ENCODE measurements at regions not wholly inside any gene's neighbourhood (a gene's known extent, or its start where the extent isn't known, plus 50 kb on each side); places are given as distances from the start of the nearest gene placed in this dataset.

DNA sequence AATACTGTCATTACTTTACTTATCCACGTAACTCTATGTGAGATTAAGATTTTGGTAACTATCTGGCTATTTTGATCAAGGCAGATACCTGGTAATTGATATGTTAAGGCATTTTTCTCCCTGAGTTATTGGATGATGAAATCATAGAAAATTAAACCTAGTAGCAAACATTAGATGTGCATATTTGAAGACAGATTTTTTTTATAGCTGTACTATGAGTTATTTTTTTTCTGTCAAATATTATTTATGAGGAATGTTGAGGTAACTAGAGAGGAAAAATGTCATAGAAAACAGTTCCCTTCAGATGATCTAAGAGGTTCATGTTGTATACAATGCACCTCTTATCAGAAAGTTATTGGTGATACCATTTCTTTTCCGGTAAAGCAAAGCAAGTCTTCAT, 64.9 kb upstream of the SLC38A2 start:
- in situ Hi-C loops (cut with MboI; ENCODE audit: low pct_unique_long_range_greater_than_20kb, low sequenced_read_pairs, unreplicated experiment) = no loop called here
- TF ChIP-seq, protein P1, sequence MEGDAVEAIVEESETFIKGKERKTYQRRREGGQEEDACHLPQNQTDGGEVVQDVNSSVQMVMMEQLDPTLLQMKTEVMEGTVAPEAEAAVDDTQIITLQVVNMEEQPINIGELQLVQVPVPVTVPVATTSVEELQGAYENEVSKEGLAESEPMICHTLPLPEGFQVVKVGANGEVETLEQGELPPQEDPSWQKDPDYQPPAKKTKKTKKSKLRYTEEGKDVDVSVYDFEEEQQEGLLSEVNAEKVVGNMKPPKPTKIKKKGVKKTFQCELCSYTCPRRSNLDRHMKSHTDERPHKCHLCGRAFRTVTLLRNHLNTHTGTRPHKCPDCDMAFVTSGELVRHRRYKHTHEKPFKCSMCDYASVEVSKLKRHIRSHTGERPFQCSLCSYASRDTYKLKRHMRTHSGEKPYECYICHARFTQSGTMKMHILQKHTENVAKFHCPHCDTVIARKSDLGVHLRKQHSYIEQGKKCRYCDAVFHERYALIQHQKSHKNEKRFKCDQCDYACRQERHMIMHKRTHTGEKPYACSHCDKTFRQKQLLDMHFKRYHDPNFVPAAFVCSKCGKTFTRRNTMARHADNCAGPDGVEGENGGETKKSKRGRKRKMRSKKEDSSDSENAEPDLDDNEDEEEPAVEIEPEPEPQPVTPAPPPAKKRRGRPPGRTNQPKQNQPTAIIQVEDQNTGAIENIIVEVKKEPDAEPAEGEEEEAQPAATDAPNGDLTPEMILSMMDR (IDR thresholded peaks at IDR 0.05; ENCODE audit: extremely low read depth, insufficient read depth, missing control alignments) = no peak
- no peak for DNase-seq (ENCODE audit: low spot score)

GRCh38 chr12:46436747-46437146, 64.2 kb upstream of the SLC38A2 start:
- DNase-seq (ENCODE audit: low spot score) = no peak
- TF ChIP-seq, protein P1 (IDR thresholded peaks at IDR 0.05; ENCODE audit: extremely low read depth, insufficient read depth, missing control alignments) = no peak
- in situ Hi-C loops (cut with MboI; ENCODE audit: low pct_unique_long_range_greater_than_20kb, low sequenced_read_pairs, unreplicated experiment) = no loop called here

GRCh38 chr12:46435625-46436024, 63.1 kb upstream of the SLC38A2 start:
- no peak for DNase-seq (ENCODE audit: low spot score)
- in situ Hi-C loops (cut with MboI; ENCODE audit: low pct_unique_long_range_greater_than_20kb, low sequenced_read_pairs, unreplicated experiment) = no loop called here
- TF ChIP-seq, protein P1 (IDR thresholded peaks at IDR 0.05; ENCODE audit: extremely low read depth, insufficient read depth, missing control alignments) = no peak

DNA sequence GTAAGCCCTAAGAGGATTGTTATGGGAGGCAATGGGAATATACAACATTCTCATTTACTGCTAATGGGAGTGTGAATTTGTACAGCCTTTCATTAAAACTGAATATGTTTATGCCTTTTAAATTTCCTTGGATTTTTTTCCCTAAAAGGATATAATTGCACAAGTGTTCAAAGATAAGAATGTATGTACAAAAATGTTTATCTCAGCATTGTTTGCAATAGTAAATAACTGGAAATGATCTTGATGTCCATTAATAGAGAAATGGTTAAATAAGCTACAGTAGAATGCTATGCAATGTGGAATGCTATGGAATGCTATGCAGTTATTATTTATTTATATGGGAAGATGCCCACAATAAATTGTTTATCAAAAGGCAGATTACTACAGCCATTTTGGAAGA, 62.5 kb upstream of the SLC38A2 start:
- no peak for DNase-seq (ENCODE audit: low spot score)
- TF ChIP-seq, protein P1 (IDR thresholded peaks at IDR 0.05; ENCODE audit: extremely low read depth, insufficient read depth, missing control alignments) = no peak
- in situ Hi-C loops (cut with MboI; ENCODE audit: low pct_unique_long_range_greater_than_20kb, low sequenced_read_pairs, unreplicated experiment) = no loop called here

DNA sequence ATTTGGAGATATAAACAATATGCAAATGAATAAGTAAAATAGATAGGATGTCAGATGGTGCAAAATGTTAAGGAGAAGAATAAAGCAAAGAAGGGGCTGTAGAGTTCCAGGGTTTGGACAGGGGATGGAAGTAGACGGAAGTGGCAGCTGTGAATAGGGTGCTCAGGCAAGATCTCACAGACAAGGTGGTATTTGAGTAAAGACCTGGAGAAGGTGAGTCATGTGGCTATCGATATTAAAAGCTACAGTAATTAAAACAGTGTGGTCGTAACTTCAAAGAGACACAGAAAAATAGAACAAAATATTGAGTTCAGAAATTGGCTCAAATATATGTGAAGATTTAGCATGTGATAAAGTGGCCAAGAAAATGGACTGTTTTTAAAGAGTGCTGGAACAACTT, 61.3 kb upstream of the SLC38A2 start:
- TF ChIP-seq, protein P1 (IDR thresholded peaks at IDR 0.05; ENCODE audit: extremely low read depth, insufficient read depth, missing control alignments) = no peak
- in situ Hi-C loops (cut with MboI; ENCODE audit: low pct_unique_long_range_greater_than_20kb, low sequenced_read_pairs, unreplicated experiment) = no loop called here
- DNase-seq (ENCODE audit: low spot score) = no peak

DNA sequence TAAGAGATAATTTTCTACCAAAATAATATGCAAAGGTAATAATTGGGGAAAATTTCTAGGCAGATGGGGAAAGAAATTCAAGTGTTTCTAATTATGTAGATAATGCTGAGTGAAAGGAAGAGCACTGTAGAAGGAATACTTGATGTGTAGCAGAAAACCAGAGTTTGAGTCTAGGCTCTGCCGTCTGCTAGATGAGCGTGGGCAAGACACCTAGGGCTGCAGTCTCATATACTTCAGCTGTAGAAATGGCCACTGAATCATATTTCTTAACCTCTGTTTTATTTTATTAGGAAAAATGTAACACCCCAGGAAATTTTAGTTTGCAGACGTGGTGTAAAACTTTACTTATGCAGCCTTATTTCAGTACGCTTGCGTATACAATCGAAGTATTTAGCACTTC, 59.8 kb upstream of the SLC38A2 start:
- in situ Hi-C loops (cut with MboI; ENCODE audit: low pct_unique_long_range_greater_than_20kb, low sequenced_read_pairs, unreplicated experiment) = no loop called here
- TF ChIP-seq, protein P1 (IDR thresholded peaks at IDR 0.05; ENCODE audit: extremely low read depth, insufficient read depth, missing control alignments) = no peak
- DNase-seq (ENCODE audit: low spot score) = no peak

All from GM13977 (cell line).